Neutrophil (primary cell): ENCODE measurements at regions not wholly inside any gene's neighbourhood (a gene's known extent, or its start where the extent isn't known, plus 50 kb on each side); places are given as distances from the start of the nearest gene placed in this dataset.

Experiments
- H3K27ac ChIP-seq: fragments of 200-600 bp; sonication (generic); 2 replicates; pipeline ENCODE4 v1.5.1; 2016; ENCODE audit warnings: mild to moderate bottlenecking, moderate library complexity
- H3K27me3 ChIP-seq: fragments of 200-600 bp; sonication (generic); 2 replicates; pipeline ENCODE4 v1.6.0; 2016; ENCODE audit warnings: mild to moderate bottlenecking
- H3K36me3 ChIP-seq: fragments of 200-600 bp; sonication (generic); 2 replicates; pipeline ENCODE4 v1.5.1; 2017
- H3K4me1 ChIP-seq, 2 experiments: fragments of 200-600 bp in 1 of 2; sonication (generic) in 1 of 2; 1 replicate in 1 of 2; 2 replicates in 1 of 2; pipeline versions ENCODE4 v1.5.1 to v1.6.1; 2013 to 2016; ENCODE audit warnings: low read depth in 1 of 2, low read length in 1 of 2, mild to moderate bottlenecking in 1 of 2, moderate library complexity in 1 of 2; ENCODE audit not compliant: control insufficient read depth in 1 of 2, insufficient read depth in 1 of 2
- H3K4me3 ChIP-seq, 2 experiments: fragments of 200-600 bp in 1 of 2; sonication (generic) in 1 of 2; 1 replicate in 1 of 2; 2 replicates in 1 of 2; pipeline ENCODE4 v1.5.1; 2013 to 2016; ENCODE audit warnings: low read depth in 1 of 2, low read length in 1 of 2, mild to moderate bottlenecking in 1 of 2, moderate library complexity in 1 of 2
- H3K9me3 ChIP-seq: fragments of 200-600 bp; sonication (generic); 2 replicates; pipeline ENCODE4 v1.5.1; 2016
- TF ChIP-seq, protein P1 (sequence below): fragments of 200-600 bp; sonication (generic); IDR thresholded peaks from 2 replicates; pipeline ENCODE4 v1.5.1; 2016; ENCODE audit warnings: antibody characterized with exemption

DNA sequence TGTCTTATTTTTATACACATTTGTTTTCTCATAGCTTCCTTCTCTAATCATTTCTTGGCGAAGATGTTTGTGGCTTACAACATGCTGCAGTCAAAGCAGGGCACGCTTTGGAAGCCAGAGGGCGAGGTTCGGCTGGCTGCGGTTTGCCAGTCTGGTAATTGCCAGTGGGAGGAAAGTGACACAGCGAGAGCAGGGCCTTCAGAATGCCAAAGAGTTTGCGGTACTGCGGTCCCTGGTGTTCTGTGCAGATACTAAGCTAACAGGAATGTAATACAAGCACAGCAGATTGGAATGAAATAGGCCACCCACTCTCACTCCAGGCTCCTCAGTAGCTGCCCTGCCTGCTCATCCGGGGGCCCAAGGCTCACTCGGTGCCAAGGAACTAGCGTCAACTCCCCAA is 58.7 kb upstream of the TGM3 start:
- no peak overlapping the region for H3K4me3 ChIP-seq
- H3K4me1 ChIP-seq: no peaks in the 10 kb centered on the region
- H3K27ac ChIP-seq: no peak overlapping the region
- H3K27me3 ChIP-seq: peaks cover 7% of the 10 kb centered on the region
- no peaks in the 10 kb centered on the region for H3K36me3 ChIP-seq
- H3K9me3 ChIP-seq: no peaks in the 10 kb centered on the region
- TF ChIP-seq, protein P1, sequence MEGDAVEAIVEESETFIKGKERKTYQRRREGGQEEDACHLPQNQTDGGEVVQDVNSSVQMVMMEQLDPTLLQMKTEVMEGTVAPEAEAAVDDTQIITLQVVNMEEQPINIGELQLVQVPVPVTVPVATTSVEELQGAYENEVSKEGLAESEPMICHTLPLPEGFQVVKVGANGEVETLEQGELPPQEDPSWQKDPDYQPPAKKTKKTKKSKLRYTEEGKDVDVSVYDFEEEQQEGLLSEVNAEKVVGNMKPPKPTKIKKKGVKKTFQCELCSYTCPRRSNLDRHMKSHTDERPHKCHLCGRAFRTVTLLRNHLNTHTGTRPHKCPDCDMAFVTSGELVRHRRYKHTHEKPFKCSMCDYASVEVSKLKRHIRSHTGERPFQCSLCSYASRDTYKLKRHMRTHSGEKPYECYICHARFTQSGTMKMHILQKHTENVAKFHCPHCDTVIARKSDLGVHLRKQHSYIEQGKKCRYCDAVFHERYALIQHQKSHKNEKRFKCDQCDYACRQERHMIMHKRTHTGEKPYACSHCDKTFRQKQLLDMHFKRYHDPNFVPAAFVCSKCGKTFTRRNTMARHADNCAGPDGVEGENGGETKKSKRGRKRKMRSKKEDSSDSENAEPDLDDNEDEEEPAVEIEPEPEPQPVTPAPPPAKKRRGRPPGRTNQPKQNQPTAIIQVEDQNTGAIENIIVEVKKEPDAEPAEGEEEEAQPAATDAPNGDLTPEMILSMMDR: no peak

DNA sequence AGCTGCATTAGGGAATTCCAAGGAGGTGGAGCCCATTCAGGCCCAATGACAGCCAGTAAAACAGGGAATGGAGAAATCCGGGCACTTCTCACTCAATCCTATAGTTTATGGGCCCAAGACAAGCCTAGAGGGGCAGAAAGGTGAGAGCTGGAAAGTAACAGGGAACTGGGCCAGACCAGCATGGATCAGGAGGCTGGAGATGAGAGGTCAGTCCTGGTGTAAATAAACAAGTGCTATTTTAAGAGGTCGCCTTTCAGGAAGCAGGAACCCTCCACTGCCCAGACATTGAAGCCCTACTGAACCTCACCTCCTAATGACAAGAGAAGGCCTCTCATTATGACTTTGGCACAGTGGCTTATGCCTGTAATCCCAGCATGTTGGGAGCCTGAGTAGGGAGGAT is 57.2 kb upstream of the TGM3 start:
- Histone ChIP-seq H3K4me3 (no peak overlapping the region), H3K36me3 (no peaks in the 10 kb centered on the region), H3K27me3 (peaks cover 14% of the 10 kb centered on the region), H3K4me1 (no peaks in the 10 kb centered on the region), H3K9me3 (no peaks in the 10 kb centered on the region), H3K27ac (no peak overlapping the region)
- TF ChIP-seq, protein P1: no peak

DNA sequence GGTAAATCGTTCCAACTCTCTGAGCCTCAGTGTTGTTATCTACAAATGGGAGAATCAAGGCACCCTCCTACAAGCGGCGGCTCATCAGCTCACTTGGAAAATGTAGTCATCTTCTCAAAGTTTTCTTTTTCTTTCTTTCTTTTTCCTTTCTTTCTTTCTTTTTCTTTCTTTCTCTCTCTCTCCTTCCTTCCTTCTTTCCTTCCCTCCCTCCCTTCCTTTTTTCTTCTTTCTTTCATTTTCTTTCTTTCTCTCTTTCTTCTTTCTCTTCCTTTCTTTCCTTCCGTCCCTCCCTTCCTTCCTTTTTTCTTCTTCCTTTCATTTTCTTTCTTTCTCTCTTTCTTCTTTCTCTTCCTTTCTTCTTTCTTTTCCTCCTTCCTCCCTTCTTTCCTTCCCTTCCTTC is 55.0 kb upstream of the TGM3 start:
- H3K27ac ChIP-seq: no peak overlapping the region
- H3K4me1 ChIP-seq: no peaks in the 10 kb centered on the region
- no peaks in the 10 kb centered on the region for H3K36me3 ChIP-seq
- no peaks in the 10 kb centered on the region for H3K9me3 ChIP-seq
- TF ChIP-seq, protein P1: no peak
- H3K4me3 ChIP-seq: no peak overlapping the region
- peaks cover 37% of the 10 kb centered on the region for H3K27me3 ChIP-seq

DNA sequence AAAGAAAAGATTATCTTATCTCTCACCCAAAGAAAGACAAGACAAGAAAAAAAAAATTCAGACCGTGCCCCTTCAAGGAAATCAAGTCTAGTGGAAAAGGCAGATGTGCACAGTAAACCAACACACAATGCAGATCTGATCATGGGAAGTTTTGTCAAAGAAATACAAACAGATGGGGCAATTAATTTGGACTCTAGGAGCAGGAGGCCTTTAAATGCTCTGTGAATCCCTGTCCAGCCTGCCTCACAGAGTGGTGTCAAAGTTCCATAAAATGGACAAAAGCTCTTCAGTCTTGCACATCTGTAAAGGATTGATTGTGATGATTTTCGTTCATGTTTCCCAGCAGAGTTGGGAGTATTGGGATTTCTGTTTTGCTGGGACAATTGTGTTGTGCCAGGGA is 53.1 kb upstream of the TGM3 start:
- Histone ChIP-seq H3K9me3 (no peaks in the 10 kb centered on the region), H3K4me1 (no peaks in the 10 kb centered on the region), H3K27me3 (peaks cover 55% of the 10 kb centered on the region), H3K4me3 (no peak overlapping the region), H3K27ac (no peak overlapping the region), H3K36me3 (no peaks in the 10 kb centered on the region)
- TF ChIP-seq, protein P1: no peak

DNA sequence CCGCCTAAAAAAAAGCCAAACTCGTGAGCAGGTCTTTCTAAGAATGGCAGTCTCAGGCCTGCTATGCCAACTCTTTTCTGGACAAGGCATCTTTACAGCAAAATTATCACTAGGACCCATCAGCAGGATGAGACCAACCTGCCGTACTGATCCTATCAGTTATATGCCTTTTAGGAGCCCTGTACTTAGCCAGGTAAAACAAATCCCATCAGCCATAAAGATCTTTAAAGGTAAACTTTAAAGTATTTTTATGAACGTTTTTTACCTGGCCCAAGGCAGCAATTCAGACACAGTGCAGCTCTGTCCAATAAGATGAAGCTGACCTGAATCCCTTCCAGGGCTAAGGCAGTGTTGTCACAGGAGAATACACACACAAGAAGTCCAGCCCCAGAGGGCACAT is 51.3 kb upstream of the TGM3 start:
- TF ChIP-seq, protein P1: no peak
- H3K4me1 ChIP-seq: no peaks in the 10 kb centered on the region
- no peaks in the 10 kb centered on the region for H3K36me3 ChIP-seq
- H3K4me3 ChIP-seq: no peak overlapping the region
- peaks cover 65% of the 10 kb centered on the region for H3K27me3 ChIP-seq
- H3K27ac ChIP-seq: no peak overlapping the region
- no peaks in the 10 kb centered on the region for H3K9me3 ChIP-seq

DNA sequence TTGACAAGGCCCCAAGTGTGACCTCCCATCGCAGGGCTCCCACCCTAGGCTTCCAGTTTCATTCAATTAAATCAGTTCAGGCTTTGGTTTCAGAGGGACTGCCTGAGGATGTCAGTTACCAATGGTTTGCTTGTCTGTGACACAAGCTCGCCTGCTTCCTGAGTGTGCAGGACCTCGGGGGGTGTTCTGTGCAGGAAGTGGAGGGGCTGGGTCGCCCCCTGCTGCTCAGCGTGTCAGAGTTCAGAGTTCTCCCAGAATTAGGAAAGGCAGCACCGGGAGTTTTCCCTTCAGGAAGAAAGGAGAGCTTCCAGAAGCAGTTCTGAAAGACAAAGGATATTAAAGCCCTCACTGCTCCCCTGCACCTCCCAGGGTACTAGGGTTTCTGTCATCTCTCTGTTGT is 50.8 kb upstream of the TGM3 start:
- Histone ChIP-seq H3K9me3 (no peaks in the 10 kb centered on the region), H3K4me1 (no peaks in the 10 kb centered on the region), H3K4me3 (no peak overlapping the region), H3K27me3 (peaks cover 65% of the 10 kb centered on the region), H3K27ac (no peak overlapping the region), H3K36me3 (no peaks in the 10 kb centered on the region)
- TF ChIP-seq, protein P1: no peak
